ENCODE measurements at regions not wholly inside any gene's neighbourhood (a gene's known extent, or its start where the extent isn't known, plus 50 kb on each side); places are given as distances from the start of the nearest gene placed in this dataset.

GRCh38 chr10:107437921-107438320 lies 273.4 kb upstream of the SORCS1 start:
- no peaks in the 10 kb centered on the region for H3K27me3 ChIP-seq (ENCODE audit: control insufficient read depth, insufficient read depth, low read length)
- H3K4me2 ChIP-seq (ENCODE audit: extremely low read depth, insufficient read depth, low read length): no peak overlapping the region

GRCh38 chr10:107436568-107436967 lies 272.1 kb upstream of the SORCS1 start:
- Histone ChIP-seq H3K4me1 (ENCODE audit: control insufficient read depth, extremely low read depth, insufficient read depth, low read length) (no peaks in the 10 kb centered on the region), H3K4me3 (replicated peaks in 1 of 4; ENCODE audit: control extremely low read depth in 1 of 4, insufficient read depth in 1 of 4, low read depth in 3 of 4, low read length in 4 of 4) (no peak overlapping the region), H4K20me1 (ENCODE audit: control insufficient read depth, extremely low read depth, insufficient read depth, low read length) (no peaks in the 10 kb centered on the region), H3K27me3 (ENCODE audit: control insufficient read depth, insufficient read depth, low read length) (no peaks in the 10 kb centered on the region), H3K9ac (ENCODE audit: insufficient read depth, low read length) (no peak overlapping the region), H2AFZ (ENCODE audit: low read length) (no peak overlapping the region), H3K9me3 (ENCODE audit: control insufficient read depth, insufficient read depth, low read depth, low read length) (no peaks in the 10 kb centered on the region), H3K36me3 (ENCODE audit: control insufficient read depth, insufficient read depth, low read length) (no peaks in the 10 kb centered on the region), H3K79me2 (ENCODE audit: control insufficient read depth, insufficient read depth, low read length) (no peaks in the 10 kb centered on the region), H3K4me2 (ENCODE audit: extremely low read depth, insufficient read depth, low read length) (no peak overlapping the region), H3K27ac (ENCODE audit: insufficient read depth, low read length) (no peak overlapping the region)
- no peak for TF ChIP-seq EZH2 (IDR thresholded peaks at IDR 0.05; ENCODE audit: low read length, missing control alignments)
- TF ChIP-seq, protein P1, sequence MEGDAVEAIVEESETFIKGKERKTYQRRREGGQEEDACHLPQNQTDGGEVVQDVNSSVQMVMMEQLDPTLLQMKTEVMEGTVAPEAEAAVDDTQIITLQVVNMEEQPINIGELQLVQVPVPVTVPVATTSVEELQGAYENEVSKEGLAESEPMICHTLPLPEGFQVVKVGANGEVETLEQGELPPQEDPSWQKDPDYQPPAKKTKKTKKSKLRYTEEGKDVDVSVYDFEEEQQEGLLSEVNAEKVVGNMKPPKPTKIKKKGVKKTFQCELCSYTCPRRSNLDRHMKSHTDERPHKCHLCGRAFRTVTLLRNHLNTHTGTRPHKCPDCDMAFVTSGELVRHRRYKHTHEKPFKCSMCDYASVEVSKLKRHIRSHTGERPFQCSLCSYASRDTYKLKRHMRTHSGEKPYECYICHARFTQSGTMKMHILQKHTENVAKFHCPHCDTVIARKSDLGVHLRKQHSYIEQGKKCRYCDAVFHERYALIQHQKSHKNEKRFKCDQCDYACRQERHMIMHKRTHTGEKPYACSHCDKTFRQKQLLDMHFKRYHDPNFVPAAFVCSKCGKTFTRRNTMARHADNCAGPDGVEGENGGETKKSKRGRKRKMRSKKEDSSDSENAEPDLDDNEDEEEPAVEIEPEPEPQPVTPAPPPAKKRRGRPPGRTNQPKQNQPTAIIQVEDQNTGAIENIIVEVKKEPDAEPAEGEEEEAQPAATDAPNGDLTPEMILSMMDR (conservative IDR thresholded peaks at IDR 0.05 in 1 of 2, IDR thresholded peaks at IDR 0.05 in 1 of 2; ENCODE audit: low read depth in 1 of 2, low read length in 2 of 2): no peak
- DNase-seq (ENCODE audit: low read depth in 2 of 2): no peak

More at GRCh38 chr10:107437921-107438320, 273.4 kb upstream of the SORCS1 start:
- H3K4me3 ChIP-seq (replicated peaks in 1 of 4; ENCODE audit: control extremely low read depth in 1 of 4, insufficient read depth in 1 of 4, low read depth in 3 of 4, low read length in 4 of 4): no peak overlapping the region
- H3K27ac ChIP-seq (ENCODE audit: insufficient read depth, low read length): no peak overlapping the region
- H3K79me2 ChIP-seq (ENCODE audit: control insufficient read depth, insufficient read depth, low read length): no peaks in the 10 kb centered on the region
- H3K9me3 ChIP-seq (ENCODE audit: control insufficient read depth, insufficient read depth, low read depth, low read length): no peaks in the 10 kb centered on the region
- no peak for DNase-seq (ENCODE audit: low read depth in 2 of 2)
- no peak overlapping the region for H3K9ac ChIP-seq (ENCODE audit: insufficient read depth, low read length)
- no peak overlapping the region for H2AFZ ChIP-seq (ENCODE audit: low read length)
- no peaks in the 10 kb centered on the region for H4K20me1 ChIP-seq (ENCODE audit: control insufficient read depth, extremely low read depth, insufficient read depth, low read length)
- H3K4me1 ChIP-seq (ENCODE audit: control insufficient read depth, extremely low read depth, insufficient read depth, low read length): no peaks in the 10 kb centered on the region
- TF ChIP-seq, protein P1 (conservative IDR thresholded peaks at IDR 0.05 in 1 of 2, IDR thresholded peaks at IDR 0.05 in 1 of 2; ENCODE audit: low read depth in 1 of 2, low read length in 2 of 2): no peak
- H3K36me3 ChIP-seq (ENCODE audit: control insufficient read depth, insufficient read depth, low read length): no peaks in the 10 kb centered on the region

DNA sequence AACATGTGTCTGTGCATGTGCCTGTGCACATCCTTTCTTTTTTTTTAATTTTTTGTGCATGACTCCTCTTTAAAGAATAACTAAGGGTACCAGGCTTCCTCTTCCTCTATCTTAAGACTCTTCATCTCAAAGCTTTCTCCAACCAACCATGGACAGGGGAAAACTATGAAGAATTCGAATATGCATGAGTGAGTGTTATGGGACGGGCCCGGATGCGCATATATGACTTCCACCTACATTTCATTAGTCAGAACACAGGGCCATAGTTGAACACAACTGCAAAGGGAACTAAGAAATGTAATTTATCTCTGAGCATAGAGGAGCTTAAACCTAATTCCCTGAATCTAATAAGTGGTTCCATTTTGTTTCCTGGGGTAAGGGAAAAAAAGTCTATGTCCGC lies 270.3 kb upstream of the SORCS1 start:
- no peaks in the 10 kb centered on the region for H3K79me2 ChIP-seq (ENCODE audit: control insufficient read depth, insufficient read depth, low read length)
- no peak overlapping the region for H3K27ac ChIP-seq (ENCODE audit: insufficient read depth, low read length)
- no peaks in the 10 kb centered on the region for H4K20me1 ChIP-seq (ENCODE audit: control insufficient read depth, extremely low read depth, insufficient read depth, low read length)
- H2AFZ ChIP-seq (ENCODE audit: low read length): no peak overlapping the region
- no peaks in the 10 kb centered on the region for H3K36me3 ChIP-seq (ENCODE audit: control insufficient read depth, insufficient read depth, low read length)
- H3K4me2 ChIP-seq (ENCODE audit: extremely low read depth, insufficient read depth, low read length): no peak overlapping the region
- DNase-seq (ENCODE audit: low read depth in 2 of 2): no peak
- no peaks in the 10 kb centered on the region for H3K9me3 ChIP-seq (ENCODE audit: control insufficient read depth, insufficient read depth, low read depth, low read length)
- TF ChIP-seq EZH2 (IDR thresholded peaks at IDR 0.05; ENCODE audit: low read length, missing control alignments): no peak
- TF ChIP-seq, protein P1 (conservative IDR thresholded peaks at IDR 0.05 in 1 of 2, IDR thresholded peaks at IDR 0.05 in 1 of 2; ENCODE audit: low read depth in 1 of 2, low read length in 2 of 2): no peak
- H3K4me1 ChIP-seq (ENCODE audit: control insufficient read depth, extremely low read depth, insufficient read depth, low read length): no peaks in the 10 kb centered on the region
- no peaks in the 10 kb centered on the region for H3K27me3 ChIP-seq (ENCODE audit: control insufficient read depth, insufficient read depth, low read length)
- no peak overlapping the region for H3K9ac ChIP-seq (ENCODE audit: insufficient read depth, low read length)
- no peak overlapping the region for H3K4me3 ChIP-seq (replicated peaks in 1 of 4; ENCODE audit: control extremely low read depth in 1 of 4, insufficient read depth in 1 of 4, low read depth in 3 of 4, low read length in 4 of 4)

All from fibroblast of lung (primary cell).